HUES48 (cell line): ENCODE measurements at regions not wholly inside any gene's neighbourhood (a gene's known extent, or its start where the extent isn't known, plus 50 kb on each side); places are given as distances from the start of the nearest gene placed in this dataset.

Experiments
- H3K27ac ChIP-seq: one replicate; pipeline ENCODE4 v1.7.0; 2013; ENCODE audit warnings: low read depth, low read length, inconsistent platforms
- H3K27me3 ChIP-seq: 2 replicates; pipeline ENCODE4 v1.6.1; 2013; ENCODE audit warnings: mild to moderate bottlenecking, low read length; ENCODE audit not compliant: control insufficient read depth, insufficient read depth
- H3K36me3 ChIP-seq: 2 replicates; pipeline ENCODE4 v1.6.1; 2013; ENCODE audit warnings: low read length; ENCODE audit not compliant: control insufficient read depth, insufficient read depth
- H3K4me1 ChIP-seq: 2 replicates; pipeline ENCODE4 v1.6.1; 2013; ENCODE audit warnings: mild to moderate bottlenecking, low read length; ENCODE audit not compliant: control insufficient read depth, insufficient read depth
- H3K4me3 ChIP-seq: 2 replicates; pipeline ENCODE4 v1.5.1; 2013; ENCODE audit warnings: mild to moderate bottlenecking, low read depth, low read length
- H3K9ac ChIP-seq: 2 replicates; pipeline ENCODE4 v1.6.1; 2013; ENCODE audit warnings: mild to moderate bottlenecking, low read depth, low read length, moderate library complexity
- H3K9me3 ChIP-seq: 2 replicates; pipeline ENCODE4 v1.6.1; 2013; ENCODE audit warnings: low read length; ENCODE audit not compliant: control insufficient read depth, insufficient read depth

- Histone ChIP-seq H3K9me3 (peaks cover 10% of the 10 kb centered on the region; the same call in 1 of the 2 replicates), H3K27me3 (no peaks in the 10 kb centered on the region), H3K4me1 (peaks cover 15% of the 10 kb centered on the region), H3K4me3 (no peak overlapping the region), H3K36me3 (no peaks in the 10 kb centered on the region), H3K27ac (no peak overlapping the region), H3K9ac (no peak overlapping the region)
Observed at GRCh38 chr10:2968401-2969058, 98.8 kb upstream of the PFKP start.

- no peaks in the 10 kb centered on the region for H3K27me3 ChIP-seq
- peaks cover 18% of the 10 kb centered on the region for H3K4me1 ChIP-seq
- no peak overlapping the region for H3K9ac ChIP-seq
- H3K9me3 ChIP-seq: peaks cover 22% of the 10 kb centered on the region
- no peak overlapping the region for H3K4me3 ChIP-seq
- H3K27ac ChIP-seq: no peak overlapping the region
- no peaks in the 10 kb centered on the region for H3K36me3 ChIP-seq
Observed at GRCh38 chr10:2966134-2966533, 101.2 kb upstream of the PFKP start.

DNA sequence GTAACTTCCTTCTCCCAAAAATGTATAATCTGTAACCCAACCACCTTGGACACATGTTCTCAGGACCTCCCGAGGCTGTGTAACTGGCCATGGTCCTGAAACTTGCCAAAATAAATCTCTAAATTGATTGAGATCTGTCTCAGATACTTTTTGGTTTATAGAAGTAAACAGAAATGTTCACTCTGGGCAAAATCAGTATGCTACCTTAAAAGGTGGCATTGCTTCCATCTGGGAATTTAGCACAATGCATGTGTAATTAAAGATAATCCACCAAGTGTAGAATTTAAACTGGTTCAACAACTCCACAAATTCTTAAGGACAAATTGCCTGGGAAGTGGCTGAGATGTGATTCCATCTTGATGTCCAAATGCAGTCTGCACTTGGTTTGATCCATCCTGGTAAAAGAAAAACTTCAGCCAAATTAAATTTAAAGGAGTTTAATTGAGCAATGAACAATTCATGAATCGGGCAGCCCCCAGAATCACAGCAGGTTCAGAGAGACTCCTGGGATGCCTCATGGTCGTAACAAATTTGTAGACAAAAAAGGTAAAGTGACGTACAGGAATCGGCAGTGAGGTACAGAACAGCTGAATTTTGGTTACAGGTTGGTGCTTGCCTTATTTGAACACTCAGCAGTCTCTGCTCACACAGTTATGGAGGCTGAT lies 102.6 kb upstream of the PFKP start:
- Histone ChIP-seq H3K9me3 (peaks cover 26% of the 10 kb centered on the region), H3K9ac (no peak overlapping the region), H3K27ac (peak overlapping the region; percentile 43), H3K4me1 (peaks cover 18% of the 10 kb centered on the region), H3K4me3 (peak overlapping the region; percentile 38; the same call in 1 of the 2 replicates), H3K27me3 (no peaks in the 10 kb centered on the region), H3K36me3 (no peaks in the 10 kb centered on the region)

GRCh38 chr10:2963889-2964631 lies 103.3 kb upstream of the PFKP start:
- no peak overlapping the region for H3K9ac ChIP-seq
- peaks cover 26% of the 10 kb centered on the region for H3K9me3 ChIP-seq
- no peaks in the 10 kb centered on the region for H3K27me3 ChIP-seq
- H3K4me1 ChIP-seq: peaks cover 18% of the 10 kb centered on the region
- peak overlapping the region; percentile 38; the same call in 1 of the 2 replicates for H3K4me3 ChIP-seq
- no peaks in the 10 kb centered on the region for H3K36me3 ChIP-seq
- H3K27ac ChIP-seq: peak overlapping the region; percentile 79

DNA sequence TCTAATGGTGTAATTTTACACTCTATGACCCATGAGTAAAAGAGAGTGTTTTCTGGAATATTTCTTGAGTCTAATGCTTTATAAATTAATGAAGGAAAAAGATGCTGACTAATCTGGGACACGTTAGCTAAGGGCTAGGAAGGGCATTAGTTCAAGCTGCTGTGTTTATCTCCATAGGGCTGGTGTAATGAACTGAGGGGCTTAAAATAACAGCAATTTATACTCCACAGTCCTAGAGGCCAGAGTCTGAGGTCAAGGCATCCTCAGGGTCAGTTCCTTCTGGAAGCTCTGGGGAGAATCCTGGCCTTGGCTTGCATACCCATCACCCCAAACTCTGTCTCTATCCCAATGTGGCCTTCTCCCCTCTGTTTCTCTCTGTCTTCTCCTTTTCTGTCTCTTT lies 105.2 kb upstream of the PFKP start:
- H3K36me3 ChIP-seq: no peaks in the 10 kb centered on the region
- H3K9me3 ChIP-seq: peaks cover 26% of the 10 kb centered on the region
- no peaks in the 10 kb centered on the region for H3K27me3 ChIP-seq
- H3K4me1 ChIP-seq: peaks cover 18% of the 10 kb centered on the region
- no peak overlapping the region for H3K4me3 ChIP-seq
- no peak overlapping the region for H3K9ac ChIP-seq
- no peak overlapping the region for H3K27ac ChIP-seq

- Histone ChIP-seq H3K27me3 (no peaks in the 10 kb centered on the region), H3K9ac (no peak overlapping the region), H3K27ac (no peak overlapping the region), H3K4me1 (peaks cover 6% of the 10 kb centered on the region), H3K4me3 (no peak overlapping the region), H3K9me3 (peaks cover 17% of the 10 kb centered on the region), H3K36me3 (no peaks in the 10 kb centered on the region)
Observed at GRCh38 chr10:2958659-2959058, 108.7 kb upstream of the PFKP start.

- no peaks in the 10 kb centered on the region for H3K36me3 ChIP-seq
- no peak overlapping the region for H3K9ac ChIP-seq
- H3K4me3 ChIP-seq: no peak overlapping the region
- H3K4me1 ChIP-seq: no peaks in the 10 kb centered on the region
- H3K9me3 ChIP-seq: peaks cover 12% of the 10 kb centered on the region
- no peak overlapping the region for H3K27ac ChIP-seq
- no peaks in the 10 kb centered on the region for H3K27me3 ChIP-seq
Observed at GRCh38 chr10:2957785-2958184, 109.6 kb upstream of the PFKP start.

DNA sequence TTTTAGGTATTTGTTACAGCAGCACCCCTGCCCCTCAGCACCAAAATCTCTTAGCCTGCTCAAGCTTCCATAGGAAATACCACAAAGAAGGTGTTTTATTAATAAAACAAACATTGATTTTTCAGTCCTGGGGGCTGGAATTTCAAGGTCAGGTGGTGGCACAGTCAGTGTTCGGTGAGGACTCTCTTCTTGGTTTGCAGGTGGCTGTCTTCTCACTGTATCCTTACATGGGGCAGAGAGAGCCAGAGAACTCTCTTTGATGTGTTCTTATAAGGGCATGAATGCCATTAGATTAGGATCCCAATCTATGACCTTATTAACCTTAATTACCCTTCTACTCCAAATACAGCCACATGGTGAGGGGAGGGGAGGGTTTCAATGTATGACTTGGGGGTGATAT lies 112.3 kb upstream of the PFKP start:
- Histone ChIP-seq H3K27ac (no peak overlapping the region), H3K9me3 (no peaks in the 10 kb centered on the region), H3K4me3 (no peak overlapping the region), H3K9ac (no peak overlapping the region), H3K27me3 (no peaks in the 10 kb centered on the region), H3K4me1 (no peaks in the 10 kb centered on the region), H3K36me3 (no peaks in the 10 kb centered on the region)

DNA sequence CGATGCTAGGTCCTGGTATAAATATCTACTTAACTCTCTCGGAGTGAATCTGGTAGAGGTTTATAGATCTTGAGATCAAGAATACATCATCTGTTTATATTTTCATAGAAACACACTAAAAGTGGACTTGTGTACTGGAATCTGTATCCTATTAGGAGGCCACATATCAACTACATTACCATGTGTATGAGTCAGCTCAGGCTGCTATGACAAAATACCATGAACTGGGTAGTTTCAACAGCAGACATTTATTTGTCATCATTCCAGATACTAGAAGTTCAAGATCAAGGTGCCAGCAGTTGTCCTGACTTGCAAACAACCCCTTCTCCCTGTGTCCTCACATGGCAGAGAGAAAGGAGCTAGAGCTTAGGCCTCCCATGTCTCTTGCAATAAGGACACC lies 113.9 kb upstream of the PFKP start:
- Histone ChIP-seq H3K4me1 (no peaks in the 10 kb centered on the region), H3K9me3 (no peaks in the 10 kb centered on the region), H3K27me3 (no peaks in the 10 kb centered on the region), H3K36me3 (no peaks in the 10 kb centered on the region), H3K9ac (no peak overlapping the region), H3K4me3 (no peak overlapping the region), H3K27ac (no peak overlapping the region)

GRCh38 chr10:2951235-2951835 lies 116.0 kb upstream of the PFKP start:
- Histone ChIP-seq H3K4me1 (no peaks in the 10 kb centered on the region), H3K36me3 (no peaks in the 10 kb centered on the region), H3K27ac (no peak overlapping the region), H3K9me3 (no peaks in the 10 kb centered on the region), H3K9ac (no peak overlapping the region), H3K4me3 (no peak overlapping the region), H3K27me3 (no peaks in the 10 kb centered on the region)

DNA sequence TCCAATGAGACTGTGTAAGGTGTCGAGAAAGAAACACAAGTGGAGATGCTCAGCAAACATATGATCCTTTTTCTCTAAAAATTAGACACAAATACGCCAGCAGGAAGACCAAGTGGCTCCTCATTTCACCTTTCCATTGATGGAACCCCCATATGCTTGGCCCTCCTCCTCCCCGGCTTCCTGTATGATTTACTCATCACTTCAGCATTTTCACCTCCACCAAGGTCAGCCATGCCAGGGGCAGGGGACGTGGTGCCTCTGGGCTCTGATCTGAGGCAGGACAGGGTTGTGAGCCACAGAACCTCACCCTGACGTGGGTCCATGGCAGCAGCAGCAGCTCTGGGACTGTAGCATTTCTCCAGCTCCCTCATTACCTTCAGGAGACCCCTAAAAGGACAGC lies 116.8 kb upstream of the PFKP start:
- H3K9ac ChIP-seq: no peak overlapping the region

More for the DNA sequence above, 116.8 kb upstream of the PFKP start:
- Histone ChIP-seq H3K4me1 (no peaks in the 10 kb centered on the region), H3K27me3 (no peaks in the 10 kb centered on the region), H3K36me3 (no peaks in the 10 kb centered on the region), H3K27ac (no peak overlapping the region), H3K9me3 (no peaks in the 10 kb centered on the region), H3K4me3 (no peak overlapping the region)
